WTC11 (cell line): ENCODE measurements at regions not wholly inside any gene's neighbourhood (a gene's known extent, or its start where the extent isn't known, plus 50 kb on each side); places are given as distances from the start of the nearest gene placed in this dataset.

ENCODE experiments used
- ATAC-seq: fragments of 200-7000 bp; cut with Tn5 transposase; 2 replicates; pipeline ENCODE4 v1.10.0; 2021; ENCODE audit warnings: mild to moderate bottlenecking, moderate library complexity
- CTCF ChIA-PET: fragments of 300-600 bp; sonication (Branson Sonifier 250); formaldehyde crosslinking; loops from one replicate; lab custom pipeline; 2021; ENCODE audit warnings: antibody characterized with exemption; lab: Charles Lee
- POLR2A ChIA-PET: fragments of 350-600 bp; sonication (Branson Sonifier 250); formaldehyde crosslinking; loops from one replicate; lab custom pipeline; 2021; ENCODE audit warnings: antibody characterized with exemption; lab: Charles Lee
- DNase-seq: peaks from one replicate; pipeline ENCODE4 v3.0.0; 2021; ENCODE audit warnings: low spot score
- H3K27ac Mint-ChIP-seq: 2 replicates; pipeline ENCODE4 v1.8.0; 2021; ENCODE audit warnings: mixed read lengths
- H3K27me3 Mint-ChIP-seq: 2 replicates; pipeline ENCODE4 v1.8.0; 2021; ENCODE audit warnings: low read depth, mild to moderate bottlenecking, moderate library complexity, mixed read lengths
- H3K36me3 Mint-ChIP-seq: 2 replicates; pipeline ENCODE4 v1.8.0; 2021; ENCODE audit warnings: mixed read lengths
- H3K4me1 Mint-ChIP-seq: 2 replicates; pipeline ENCODE4 v1.8.0; 2022; ENCODE audit warnings: mixed read lengths
- H3K4me3 Mint-ChIP-seq: 2 replicates; pipeline ENCODE4 v1.8.0; 2021; ENCODE audit warnings: mild to moderate bottlenecking, moderate library complexity, mixed read lengths
- H3K9me3 Mint-ChIP-seq: 2 replicates; pipeline ENCODE4 v1.8.0; 2021; ENCODE audit warnings: mixed read lengths
- ARID4B ChIP-seq: sonication (generic); formaldehyde crosslinking; IDR thresholded peaks from 2 replicates; pipeline ENCODE4 v1.8.0; 2023; ENCODE audit warnings: missing genetic modification reagents, mild to moderate bottlenecking, borderline replicate concordance
- CBFB ChIP-seq: sonication (generic); formaldehyde crosslinking; IDR thresholded peaks from 2 replicates; pipeline ENCODE4 v1.8.1; 2022; ENCODE audit warnings: mild to moderate bottlenecking, low read depth, missing genetic modification reagents
- CDX4 ChIP-seq: fragments of 250-450 bp; sonication (Bioruptor Pico); IDR thresholded peaks from 2 replicates; pipeline ENCODE4 v1.9.0; 2021; ENCODE audit warnings: moderate library complexity, mild to moderate bottlenecking, inconsistent platforms, borderline replicate concordance
- E2F4 ChIP-seq: sonication (generic); formaldehyde crosslinking; IDR thresholded peaks from 2 replicates; pipeline ENCODE4 v1.8.1; 2022; ENCODE audit warnings: low read depth, mild to moderate bottlenecking, moderate library complexity, missing genetic modification reagents, borderline replicate concordance
- ELF4 ChIP-seq: sonication (generic); formaldehyde crosslinking; IDR thresholded peaks from 2 replicates; pipeline ENCODE4 v1.8.1; 2022; ENCODE audit warnings: low read depth, mild to moderate bottlenecking, moderate library complexity, missing genetic modification reagents
- FOXK1 ChIP-seq: sonication (generic); formaldehyde crosslinking; IDR thresholded peaks from 2 replicates; pipeline ENCODE4 v1.8.0; 2022; ENCODE audit warnings: mild to moderate bottlenecking, moderate library complexity, missing genetic modification reagents
- GRHL2 ChIP-seq: fragments of 250-450 bp; sonication (Bioruptor Pico); IDR thresholded peaks from 2 replicates; pipeline ENCODE4 v1.8.0; 2022; ENCODE audit warnings: mild to moderate bottlenecking, moderate library complexity; ENCODE audit not compliant: insufficient replicate concordance, severe bottlenecking
- HMGA2 ChIP-seq: fragments of 250-450 bp; sonication (Bioruptor Pico); IDR thresholded peaks from 2 replicates; pipeline ENCODE4 v1.4.0; 2021; ENCODE audit warnings: mild to moderate bottlenecking, moderate library complexity
- HMGXB4 ChIP-seq: sonication (generic); formaldehyde crosslinking; IDR thresholded peaks from 2 replicates; pipeline ENCODE4 v1.8.1; 2023; ENCODE audit warnings: mild to moderate bottlenecking, moderate library complexity, missing genetic modification reagents
- JAZF1 ChIP-seq: fragments of 250-450 bp; sonication (Bioruptor Pico); IDR thresholded peaks from 2 replicates; pipeline ENCODE4 v1.9.0; 2021; ENCODE audit warnings: moderate library complexity, mild to moderate bottlenecking, inconsistent platforms
- MXD4 ChIP-seq: fragments of 250-450 bp; sonication (Bioruptor Pico); IDR thresholded peaks from 2 replicates; pipeline ENCODE4 v1.8.0; 2021; ENCODE audit warnings: mild to moderate bottlenecking, moderate library complexity, borderline replicate concordance
- NFYB ChIP-seq: sonication (generic); formaldehyde crosslinking; conservative IDR thresholded peaks from 2 replicates; pipeline ENCODE4 v1.8.0; 2022; ENCODE audit warnings: low read depth, missing genetic modification reagents
- PRRX2 ChIP-seq: fragments of 250-450 bp; sonication (Bioruptor Pico); IDR thresholded peaks from 2 replicates; pipeline ENCODE4 v1.8.0; 2021; ENCODE audit warnings: mild to moderate bottlenecking
- RORB ChIP-seq: fragments of 250-450 bp; sonication (Bioruptor Pico); IDR thresholded peaks from 2 replicates; pipeline ENCODE4 v1.9.0; 2021; ENCODE audit warnings: mild to moderate bottlenecking
- SOX15 ChIP-seq: fragments of 250-450 bp; sonication (Bioruptor Pico); IDR thresholded peaks from 2 replicates; pipeline ENCODE4 v1.9.0; 2021; ENCODE audit warnings: mild to moderate bottlenecking
- TP53 ChIP-seq: sonication (generic); formaldehyde crosslinking; IDR thresholded peaks from 2 replicates; pipeline ENCODE4 v1.8.1; 2023; ENCODE audit warnings: mild to moderate bottlenecking, missing genetic modification reagents
- USF1 ChIP-seq: sonication (generic); formaldehyde crosslinking; IDR thresholded peaks from 2 replicates; pipeline ENCODE4 v1.8.0; 2022; ENCODE audit warnings: mild to moderate bottlenecking, missing genetic modification reagents
- USF2 ChIP-seq: sonication (generic); formaldehyde crosslinking; IDR thresholded peaks from 2 replicates; pipeline ENCODE4 v1.8.1; 2023; ENCODE audit warnings: mild to moderate bottlenecking, missing genetic modification reagents, moderate library complexity
- ZBTB21 ChIP-seq: sonication (generic); formaldehyde crosslinking; IDR thresholded peaks from 2 replicates; pipeline ENCODE4 v1.8.1; 2023; ENCODE audit warnings: mild to moderate bottlenecking, missing genetic modification reagents, borderline replicate concordance
- ZNF121 ChIP-seq: sonication (generic); formaldehyde crosslinking; IDR thresholded peaks from 2 replicates; pipeline ENCODE4 v1.8.0; 2023; ENCODE audit warnings: missing genetic modification reagents
- ZNF396 ChIP-seq: fragments of 250-450 bp; sonication (Bioruptor Pico); IDR thresholded peaks from 2 replicates; pipeline ENCODE4 v1.8.0; 2021; ENCODE audit warnings: mild to moderate bottlenecking, moderate library complexity, borderline replicate concordance
- ZNF423 ChIP-seq: fragments of 250-450 bp; sonication (Bioruptor Pico); IDR thresholded peaks from 2 replicates; pipeline ENCODE4 v2.1.2; 2022; ENCODE audit warnings: mild to moderate bottlenecking, moderate library complexity
- ZNF425 ChIP-seq: fragments of 250-450 bp; sonication (Bioruptor Pico); conservative IDR thresholded peaks from 2 replicates; pipeline ENCODE4 v1.9.0; 2021; ENCODE audit warnings: mild to moderate bottlenecking
- ZNF671 ChIP-seq: fragments of 250-450 bp; sonication (Bioruptor Pico); IDR thresholded peaks from 2 replicates; pipeline ENCODE4 v1.8.0; 2021; ENCODE audit warnings: mild to moderate bottlenecking

GRCh38 chr6:134610411-134610810 lies 292.5 kb upstream of the SGK1 start:
- H3K27ac Mint-ChIP-seq, result no peak overlapping the region
- H3K4me1 Mint-ChIP-seq, result no peaks in the 10 kb centered on the region
- 0 out of 2 replicates have a peak, but pooled peaks cover 3% of the 10 kb centered on the region for H3K9me3 Mint-ChIP-seq
- no peak overlapping the region for H3K4me3 Mint-ChIP-seq
- CTCF ChIA-PET, result no interaction called here
- H3K27me3 Mint-ChIP-seq, result no peaks in the 10 kb centered on the region
- POLR2A ChIA-PET, result no interaction called here
- DNase-seq (no peak), ATAC-seq (no peak)
- no peaks in the 10 kb centered on the region for H3K36me3 Mint-ChIP-seq
- TF ChIP-seq USF2, result no peak
- TF ChIP-seq ZNF121 (CRISPR knock-in tag), result no peak
- no peak for TF ChIP-seq JAZF1 (CRISPR knock-in tag)
- TF ChIP-seq TP53 (CRISPR knock-in tag), result no peak
- no peak for TF ChIP-seq CDX4 (CRISPR knock-in tag)
- TF ChIP-seq CBFB (CRISPR knock-in tag), result no peak
- TF ChIP-seq ELF4, result no peak
- no peak for TF ChIP-seq ZNF423 (CRISPR knock-in tag)
- no peak for TF ChIP-seq RORB (CRISPR knock-in tag)
- TF ChIP-seq HMGA2 (CRISPR knock-in tag), result no peak
- TF ChIP-seq SOX15 (CRISPR knock-in tag), result no peak
- no peak for TF ChIP-seq PRRX2 (CRISPR knock-in tag)
- TF ChIP-seq USF1 (CRISPR knock-in tag), result no peak
- no peak for TF ChIP-seq ZNF671 (CRISPR knock-in tag)

- ATAC-seq, result no peak
- H3K9me3 Mint-ChIP-seq, result peaks cover 7% of the 10 kb centered on the region
- H3K36me3 Mint-ChIP-seq, result peaks cover 4% of the 10 kb centered on the region; the same call in 1 of the 2 replicates
- ChIA-PET POLR2A (no interaction called here), CTCF (no interaction called here)
- H3K27ac Mint-ChIP-seq, result no peak overlapping the region
- no peaks in the 10 kb centered on the region for H3K4me1 Mint-ChIP-seq
- H3K4me3 Mint-ChIP-seq, result no peak overlapping the region
- H3K27me3 Mint-ChIP-seq, result no peaks in the 10 kb centered on the region
- DNase-seq, result no peak
- no peak for TF ChIP-seq FOXK1 (CRISPR knock-in tag)
- no peak for TF ChIP-seq NFYB (CRISPR knock-in tag)
- no peak for TF ChIP-seq ZNF423 (CRISPR knock-in tag)
- no peak for TF ChIP-seq USF1 (CRISPR knock-in tag)
- no peak for TF ChIP-seq GRHL2 (CRISPR knock-in tag)
- TF ChIP-seq ARID4B (CRISPR knock-in tag), result no peak
- no peak for TF ChIP-seq E2F4 (CRISPR knock-in tag)
- no peak for TF ChIP-seq ZNF425 (CRISPR knock-in tag)
- no peak for TF ChIP-seq ZNF396
- no peak for TF ChIP-seq ZBTB21
- no peak for TF ChIP-seq HMGXB4 (CRISPR knock-in tag)
- no peak for TF ChIP-seq ZNF671 (CRISPR knock-in tag)
- TF ChIP-seq MXD4, result no peak
Observed at GRCh38 chr6:134609716-134610261, 291.9 kb upstream of the SGK1 start.
